ENCODE measurements at regions not wholly inside any gene's neighbourhood (a gene's known extent, or its start where the extent isn't known, plus 50 kb on each side); places are given as distances from the start of the nearest gene placed in this dataset.
"Not testable (repeated sequence)": the region's sequence is repeated elsewhere in the genome, so short reads cannot be mapped to it uniquely, and the experiment has no call there.

DNA sequence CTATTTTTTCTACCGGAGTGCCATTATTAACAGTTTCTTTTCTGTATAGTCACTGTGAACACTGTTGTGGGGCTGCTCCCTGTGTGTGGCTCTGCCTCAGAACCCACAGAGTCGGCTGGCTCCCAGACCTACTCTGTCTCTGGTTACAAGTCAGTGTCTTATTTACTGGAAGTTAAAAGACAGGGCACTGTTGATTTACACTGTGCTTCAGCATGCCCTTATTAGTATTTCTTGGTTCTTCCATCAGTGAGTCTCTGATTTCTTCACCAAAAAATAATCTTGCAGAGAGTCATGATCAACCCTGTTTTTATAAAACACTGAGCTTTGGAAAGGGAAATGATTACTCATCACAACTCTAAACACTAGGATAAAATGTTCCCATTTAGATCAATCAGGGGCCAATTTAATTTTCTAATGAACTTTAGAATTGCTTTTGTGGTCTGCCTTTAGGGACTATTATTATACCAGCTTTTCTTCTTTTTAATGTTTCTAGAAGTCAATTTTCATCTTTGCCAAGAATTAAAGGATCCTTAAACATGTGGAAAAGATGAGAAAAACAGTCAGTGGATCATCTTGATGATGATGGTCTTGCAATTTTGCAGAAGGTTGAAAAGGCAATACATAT is 92.6 kb downstream of the UTRN start:
- Histone ChIP-seq H3K9ac (ENCODE audit: insufficient read length) (no peak overlapping the region), H3K4me3 (no peak overlapping the region), H3K36me3 (ENCODE audit: insufficient read depth, low read length) (no peaks in the 10 kb centered on the region), H3K27ac (no peak overlapping the region), H3K9me3 (ENCODE audit: low read depth, low read length) (no peaks in the 10 kb centered on the region)
- TF ChIP-seq POLR2AphosphoS5 (IDR thresholded peaks at IDR 0.05; ENCODE audit: borderline replicate concordance, low read depth, low read length) (no peak), EZH2 (IDR thresholded peaks at IDR 0.05) (no peak), FOXP2 (optimal IDR thresholded peaks at IDR 0.05; ENCODE audit: control extremely low read depth, extremely low read length, insufficient read depth) (no peak)
- DNase-seq (ENCODE audit: low read depth, low spot score), result no peak

DNA sequence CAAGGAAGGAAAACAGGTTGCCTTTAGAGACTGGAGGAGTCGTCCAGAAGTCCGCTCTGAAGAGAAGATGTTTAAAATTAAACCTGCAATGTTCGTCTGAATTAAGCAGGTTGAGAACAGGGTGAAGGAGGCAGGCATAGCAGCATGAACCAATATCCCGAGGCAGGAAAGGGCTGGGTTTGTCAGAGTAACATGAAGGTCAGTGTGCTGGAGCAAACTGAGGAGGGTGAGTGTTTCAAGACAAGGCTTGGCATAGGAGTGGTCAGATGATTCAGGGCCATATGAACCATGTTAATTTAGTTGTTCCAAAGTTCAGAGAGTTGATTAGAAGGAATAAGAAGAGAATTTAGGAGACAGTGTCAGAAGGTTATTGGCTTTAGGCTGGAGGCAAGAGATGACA is 93.3 kb downstream of the UTRN start:
- no peaks in the 10 kb centered on the region for H3K9me3 ChIP-seq (ENCODE audit: low read depth, low read length)
- H3K27ac ChIP-seq, result no peak overlapping the region
- H3K36me3 ChIP-seq (ENCODE audit: insufficient read depth, low read length), result no peaks in the 10 kb centered on the region
- H3K4me3 ChIP-seq, result no peak overlapping the region
- TF ChIP-seq POLR2AphosphoS5 (IDR thresholded peaks at IDR 0.05; ENCODE audit: borderline replicate concordance, low read depth, low read length) (no peak), EZH2 (IDR thresholded peaks at IDR 0.05) (no peak), FOXP2 (optimal IDR thresholded peaks at IDR 0.05; ENCODE audit: control extremely low read depth, extremely low read length, insufficient read depth) (no peak)
- no peak overlapping the region for H3K9ac ChIP-seq (ENCODE audit: insufficient read length)
- no peak for DNase-seq (ENCODE audit: low read depth, low spot score)

DNA sequence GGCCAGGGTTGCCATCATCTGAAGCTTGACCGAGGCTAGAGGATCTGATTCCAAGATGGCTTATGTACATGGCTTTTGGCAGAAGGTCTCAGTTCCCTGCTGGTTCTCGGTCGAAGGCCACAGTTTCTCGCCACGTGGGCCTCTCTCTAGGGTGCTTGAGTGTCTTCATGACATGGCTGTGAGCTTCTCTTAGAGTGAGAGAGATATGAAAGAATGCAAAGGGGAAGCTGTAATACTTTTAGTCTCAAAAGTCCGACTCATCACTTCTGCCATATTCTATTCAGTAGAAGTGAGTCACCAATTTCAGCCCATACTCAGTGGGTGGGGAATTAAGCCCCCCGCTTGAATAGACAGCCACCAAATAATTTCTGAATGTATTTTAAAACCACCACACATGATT is 94.2 kb downstream of the UTRN start:
- H3K9ac ChIP-seq (ENCODE audit: insufficient read length), result no peak overlapping the region
- no peaks in the 10 kb centered on the region for H3K9me3 ChIP-seq (ENCODE audit: low read depth, low read length)
- TF ChIP-seq EZH2 (IDR thresholded peaks at IDR 0.05) (no peak), POLR2AphosphoS5 (IDR thresholded peaks at IDR 0.05; ENCODE audit: borderline replicate concordance, low read depth, low read length) (no peak), FOXP2 (optimal IDR thresholded peaks at IDR 0.05; ENCODE audit: control extremely low read depth, extremely low read length, insufficient read depth) (no peak)
- H3K4me3 ChIP-seq, result no peak overlapping the region
- no peaks in the 10 kb centered on the region for H3K36me3 ChIP-seq (ENCODE audit: insufficient read depth, low read length)
- no peak overlapping the region for H3K27ac ChIP-seq
- no peak for DNase-seq (ENCODE audit: low read depth, low spot score)

DNA sequence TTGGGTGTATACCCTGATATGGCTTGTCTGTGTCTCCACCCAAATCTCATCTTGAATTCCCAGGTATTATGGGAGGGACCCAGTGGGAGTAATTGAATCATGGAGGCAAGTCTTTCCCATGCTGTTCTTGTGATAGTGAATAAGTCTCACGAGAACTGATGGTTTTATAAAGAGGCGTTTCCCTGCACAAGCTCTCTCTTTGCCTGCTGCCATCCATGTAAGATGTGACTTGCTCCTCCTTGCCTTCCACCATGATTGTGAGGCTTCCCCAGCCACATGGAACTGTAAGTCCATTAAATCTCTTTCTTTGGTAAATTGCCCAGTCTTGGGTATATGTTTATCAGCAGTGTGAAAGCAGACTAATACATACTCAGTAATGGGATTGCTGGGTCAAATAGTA is 96.4 kb downstream of the UTRN start:
- H3K36me3 ChIP-seq (ENCODE audit: insufficient read depth, low read length); H3K27ac ChIP-seq; H3K4me3 ChIP-seq; DNase-seq (ENCODE audit: low read depth, low spot score); H3K9me3 ChIP-seq (ENCODE audit: low read depth, low read length); H3K9ac ChIP-seq (ENCODE audit: insufficient read length): not testable (repeated sequence)

DNA sequence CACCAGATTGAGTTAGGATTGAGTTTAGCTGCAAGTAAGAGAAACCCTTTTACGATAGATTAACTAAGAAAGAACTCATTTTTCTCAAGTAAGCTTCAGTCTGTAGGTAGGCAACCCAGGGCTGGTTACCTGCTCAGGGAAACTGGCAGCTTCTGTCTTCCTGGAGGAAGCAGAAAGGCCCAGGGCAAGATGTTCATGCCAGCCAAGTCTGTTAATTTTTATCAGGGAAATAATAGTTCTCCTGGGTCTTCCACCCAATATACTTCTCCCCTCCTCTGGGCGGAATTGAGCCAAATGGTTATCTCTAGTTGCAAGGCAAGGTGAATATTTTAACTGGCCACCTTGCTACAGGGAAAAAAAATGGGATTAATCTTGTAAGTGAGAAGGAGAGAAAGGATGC is 98.2 kb downstream of the UTRN start:
- H3K27ac ChIP-seq, result no peak overlapping the region
- H3K36me3 ChIP-seq (ENCODE audit: insufficient read depth, low read length), result no peaks in the 10 kb centered on the region
- no peak for DNase-seq (ENCODE audit: low read depth, low spot score)
- H3K4me3 ChIP-seq, result no peak overlapping the region
- TF ChIP-seq POLR2AphosphoS5 (IDR thresholded peaks at IDR 0.05; ENCODE audit: borderline replicate concordance, low read depth, low read length), result no peak
- no peak for TF ChIP-seq EZH2 (IDR thresholded peaks at IDR 0.05)
- no peak for TF ChIP-seq FOXP2 (optimal IDR thresholded peaks at IDR 0.05; ENCODE audit: control extremely low read depth, extremely low read length, insufficient read depth)
- H3K9me3 ChIP-seq (ENCODE audit: low read depth, low read length), result no peaks in the 10 kb centered on the region
- H3K9ac ChIP-seq (ENCODE audit: insufficient read length), result no peak overlapping the region

DNA sequence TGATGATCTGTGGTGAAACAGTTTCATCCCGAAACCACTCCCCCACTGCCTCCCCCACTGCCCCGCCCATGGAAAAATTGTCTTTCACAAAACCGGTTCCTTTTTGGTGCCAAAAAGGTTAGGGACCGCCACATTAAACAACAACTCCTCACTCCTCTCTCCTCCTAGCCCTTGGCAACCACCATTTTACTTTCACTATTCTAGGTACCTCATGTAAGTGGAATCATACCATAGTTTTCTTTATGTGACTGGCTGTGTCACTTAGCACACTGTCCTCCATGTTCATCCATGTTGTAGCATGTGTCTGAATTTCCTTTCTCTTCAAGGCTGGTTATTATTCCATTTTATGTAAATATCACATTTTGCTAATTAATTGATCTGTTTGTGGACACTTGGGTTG is 99.3 kb downstream of the UTRN start:
- DNase-seq (ENCODE audit: low read depth, low spot score), result no peak
- H3K9me3 ChIP-seq (ENCODE audit: low read depth, low read length), result no peaks in the 10 kb centered on the region
- H3K27ac ChIP-seq, result no peak overlapping the region
- TF ChIP-seq POLR2AphosphoS5 (IDR thresholded peaks at IDR 0.05; ENCODE audit: borderline replicate concordance, low read depth, low read length) (no peak), EZH2 (IDR thresholded peaks at IDR 0.05) (no peak), FOXP2 (optimal IDR thresholded peaks at IDR 0.05; ENCODE audit: control extremely low read depth, extremely low read length, insufficient read depth) (no peak)
- H3K9ac ChIP-seq (ENCODE audit: insufficient read length), result no peak overlapping the region
- H3K36me3 ChIP-seq (ENCODE audit: insufficient read depth, low read length), result no peaks in the 10 kb centered on the region
- H3K4me3 ChIP-seq, result no peak overlapping the region

DNA sequence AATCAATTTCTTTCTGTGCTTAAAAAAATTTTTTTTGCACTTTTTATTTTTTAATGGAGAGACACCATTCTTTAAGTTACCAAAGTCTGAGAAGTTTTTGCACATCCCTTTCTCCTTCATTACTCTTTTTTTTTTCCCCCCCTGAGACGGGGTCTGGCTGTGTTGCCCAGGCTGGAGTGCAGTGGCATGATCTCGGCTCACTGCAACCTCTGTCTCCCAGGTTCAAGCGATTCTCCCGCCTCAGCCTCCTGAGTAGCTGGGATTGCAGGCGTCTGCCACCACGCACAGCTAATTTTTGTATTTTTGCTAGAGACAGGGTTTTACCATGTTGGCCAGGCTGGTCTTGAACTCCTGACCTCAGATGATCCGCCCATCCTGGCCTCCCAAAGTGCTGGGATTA is 104.3 kb downstream of the UTRN start:
- not testable (repeated sequence) for H3K9me3 ChIP-seq (ENCODE audit: low read depth, low read length); H3K9ac ChIP-seq (ENCODE audit: insufficient read length); DNase-seq (ENCODE audit: low read depth, low spot score); H3K27ac ChIP-seq; H3K4me3 ChIP-seq; H3K36me3 ChIP-seq (ENCODE audit: insufficient read depth, low read length)

DNA sequence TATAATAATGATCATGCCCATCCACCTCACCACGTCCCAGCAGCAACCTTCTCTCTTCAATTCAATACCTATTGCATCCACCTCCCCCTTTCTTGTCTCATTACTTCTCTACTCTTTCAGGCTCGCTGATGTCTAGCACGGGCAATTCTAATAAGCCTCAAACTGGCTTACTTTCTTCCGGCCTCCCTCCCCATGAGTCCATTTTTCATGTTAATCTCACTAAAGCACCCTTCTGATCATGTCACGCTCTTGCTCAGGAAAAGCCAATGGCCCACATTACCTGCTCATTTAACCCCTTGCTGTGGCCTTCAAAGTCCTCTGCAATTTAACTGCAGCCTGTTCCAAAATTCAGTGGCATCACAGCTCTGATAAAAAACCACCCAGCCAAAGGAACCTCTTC is 105.1 kb downstream of the UTRN start:
- no peaks in the 10 kb centered on the region for H3K9me3 ChIP-seq (ENCODE audit: low read depth, low read length)
- no peaks in the 10 kb centered on the region for H3K36me3 ChIP-seq (ENCODE audit: insufficient read depth, low read length)
- no peak overlapping the region for H3K4me3 ChIP-seq
- no peak for TF ChIP-seq FOXP2 (optimal IDR thresholded peaks at IDR 0.05; ENCODE audit: control extremely low read depth, extremely low read length, insufficient read depth)
- no peak for TF ChIP-seq EZH2 (IDR thresholded peaks at IDR 0.05)
- no peak for TF ChIP-seq POLR2AphosphoS5 (IDR thresholded peaks at IDR 0.05; ENCODE audit: borderline replicate concordance, low read depth, low read length)
- no peak for DNase-seq (ENCODE audit: low read depth, low spot score)
- H3K27ac ChIP-seq, result no peak overlapping the region
- H3K9ac ChIP-seq (ENCODE audit: insufficient read length), result no peak overlapping the region

DNA sequence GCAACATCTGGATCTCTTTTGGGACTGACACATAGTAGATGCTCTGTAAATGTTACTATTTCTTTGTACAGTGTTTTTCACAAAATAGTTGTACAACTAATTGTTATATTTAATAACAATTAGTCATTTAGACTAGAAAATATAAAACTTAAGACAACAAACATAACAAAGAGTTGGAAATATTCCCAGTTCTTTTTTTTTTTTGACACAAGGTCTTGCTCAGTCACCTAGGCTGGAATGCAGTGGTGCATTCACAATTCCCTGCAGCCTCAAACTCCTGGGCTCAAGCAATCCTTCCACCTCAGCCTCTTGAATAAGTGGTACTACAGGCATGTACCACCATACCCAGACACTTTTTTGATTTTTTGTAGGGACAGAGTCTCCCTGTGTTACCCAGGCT is 105.8 kb downstream of the UTRN start:
- Histone ChIP-seq H3K36me3 (ENCODE audit: insufficient read depth, low read length) (no peaks in the 10 kb centered on the region), H3K27ac (no peak overlapping the region), H3K9me3 (ENCODE audit: low read depth, low read length) (no peaks in the 10 kb centered on the region), H3K9ac (ENCODE audit: insufficient read length) (no peak overlapping the region), H3K4me3 (no peak overlapping the region)
- TF ChIP-seq EZH2 (IDR thresholded peaks at IDR 0.05) (no peak), FOXP2 (optimal IDR thresholded peaks at IDR 0.05; ENCODE audit: control extremely low read depth, extremely low read length, insufficient read depth) (no peak)
- DNase-seq (ENCODE audit: low read depth, low spot score), result no peak

All from SK-N-MC (cell line).